KMS-11 (cell line): ENCODE measurements at regions not wholly inside any gene's neighbourhood (a gene's known extent, or its start where the extent isn't known, plus 50 kb on each side); places are given as distances from the start of the nearest gene placed in this dataset.

ENCODE experiments used
- H2AFZ ChIP-seq: fragments of 200-600 bp; sonication (generic); 2 replicates; pipeline ENCODE4 v1.6.1; 2016; ENCODE audit warnings: antibody characterized with exemption, mixed run types, low read depth
- H3K27ac ChIP-seq: fragments of 200-600 bp; sonication (generic); 2 replicates; pipeline ENCODE4 v1.6.1; 2016; ENCODE audit warnings: mild to moderate bottlenecking, mixed run types
- H3K27me3 ChIP-seq: fragments of 200-600 bp; sonication (generic); 2 replicates; pipeline ENCODE4 v1.6.1; 2017; ENCODE audit warnings: mild to moderate bottlenecking, low read depth, mixed run types, moderate library complexity; ENCODE audit not compliant: insufficient read depth
- H3K36me3 ChIP-seq: fragments of 200-600 bp; sonication (generic); 2 replicates; pipeline ENCODE4 v1.6.1; 2017; ENCODE audit warnings: mild to moderate bottlenecking, mixed run types; ENCODE audit not compliant: insufficient read depth
- H3K4me1 ChIP-seq: fragments of 200-600 bp; sonication (generic); 2 replicates; pipeline ENCODE4 v1.6.1; 2016; ENCODE audit warnings: mild to moderate bottlenecking, low read depth, mixed run types; ENCODE audit not compliant: poor library complexity, severe bottlenecking
- H3K4me2 ChIP-seq: fragments of 200-600 bp; sonication (generic); 2 replicates; pipeline ENCODE4 v1.7.0; 2016; ENCODE audit warnings: mild to moderate bottlenecking, mixed run types
- H3K4me3 ChIP-seq: fragments of 200-600 bp; sonication (generic); IDR thresholded peaks from 2 replicates; pipeline ENCODE4 v1.6.1; 2017; ENCODE audit warnings: low read depth, low read length, mixed read lengths; ENCODE audit not compliant: insufficient read depth
- H3K79me2 ChIP-seq: fragments of 200-600 bp; sonication (generic); 2 replicates; pipeline ENCODE4 v1.6.1; 2016; ENCODE audit warnings: low read depth, mixed run types; ENCODE audit not compliant: insufficient read depth
- H3K9ac ChIP-seq: fragments of 200-600 bp; sonication (generic); 2 replicates; pipeline ENCODE4 v1.6.1; 2016; ENCODE audit warnings: mild to moderate bottlenecking, mixed run types
- H4K20me1 ChIP-seq: fragments of 200-600 bp; sonication (generic); 2 replicates; pipeline ENCODE4 v1.6.1; 2016; ENCODE audit warnings: mild to moderate bottlenecking, mixed run types; ENCODE audit not compliant: insufficient read depth
- TF ChIP-seq, protein P1 (sequence below): fragments of 200-600 bp; sonication (generic); conservative IDR thresholded peaks from 2 replicates; pipeline ENCODE4 v1.6.1; 2017; ENCODE audit warnings: low read depth, mild to moderate bottlenecking, antibody characterized with exemption, low read length, moderate library complexity, mixed read lengths

DNA sequence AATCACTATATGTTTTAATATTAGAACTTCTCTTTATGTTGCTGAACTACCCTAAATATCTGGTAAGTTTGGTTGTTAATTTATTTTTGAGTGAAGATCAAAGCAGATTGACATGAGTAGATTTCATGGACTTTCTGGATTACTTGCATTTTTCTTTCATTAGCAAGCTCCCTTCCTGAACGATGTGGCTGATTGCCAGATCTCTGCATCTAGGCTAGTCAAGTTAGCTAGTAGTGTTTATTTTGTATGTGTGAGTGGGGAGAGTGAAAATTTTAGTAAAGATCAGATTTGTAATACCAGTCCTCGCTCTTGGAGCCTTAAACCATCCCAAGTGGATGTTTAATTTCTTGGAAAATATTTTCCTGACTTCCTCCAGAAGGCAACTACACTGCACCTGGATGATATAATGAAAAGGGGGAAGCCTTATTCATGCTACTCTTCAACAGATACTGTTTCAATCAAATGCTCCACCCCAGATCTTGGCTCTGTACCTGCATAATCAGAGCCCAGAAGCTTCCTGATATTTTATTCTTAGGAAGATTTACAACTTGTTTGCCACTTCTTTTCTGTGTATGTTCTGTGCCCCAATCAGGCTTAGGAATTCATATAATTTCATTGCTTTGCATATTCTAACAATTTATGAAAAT, 143.2 kb upstream of the GRIA4 start:
- H3K27me3 ChIP-seq = no peaks in the 10 kb centered on the region
- H3K27ac ChIP-seq = no peak overlapping the region
- no peaks in the 10 kb centered on the region for H3K4me1 ChIP-seq
- no peak overlapping the region for H2AFZ ChIP-seq
- no peaks in the 10 kb centered on the region for H4K20me1 ChIP-seq
- no peaks in the 10 kb centered on the region for H3K79me2 ChIP-seq
- TF ChIP-seq, protein P1, sequence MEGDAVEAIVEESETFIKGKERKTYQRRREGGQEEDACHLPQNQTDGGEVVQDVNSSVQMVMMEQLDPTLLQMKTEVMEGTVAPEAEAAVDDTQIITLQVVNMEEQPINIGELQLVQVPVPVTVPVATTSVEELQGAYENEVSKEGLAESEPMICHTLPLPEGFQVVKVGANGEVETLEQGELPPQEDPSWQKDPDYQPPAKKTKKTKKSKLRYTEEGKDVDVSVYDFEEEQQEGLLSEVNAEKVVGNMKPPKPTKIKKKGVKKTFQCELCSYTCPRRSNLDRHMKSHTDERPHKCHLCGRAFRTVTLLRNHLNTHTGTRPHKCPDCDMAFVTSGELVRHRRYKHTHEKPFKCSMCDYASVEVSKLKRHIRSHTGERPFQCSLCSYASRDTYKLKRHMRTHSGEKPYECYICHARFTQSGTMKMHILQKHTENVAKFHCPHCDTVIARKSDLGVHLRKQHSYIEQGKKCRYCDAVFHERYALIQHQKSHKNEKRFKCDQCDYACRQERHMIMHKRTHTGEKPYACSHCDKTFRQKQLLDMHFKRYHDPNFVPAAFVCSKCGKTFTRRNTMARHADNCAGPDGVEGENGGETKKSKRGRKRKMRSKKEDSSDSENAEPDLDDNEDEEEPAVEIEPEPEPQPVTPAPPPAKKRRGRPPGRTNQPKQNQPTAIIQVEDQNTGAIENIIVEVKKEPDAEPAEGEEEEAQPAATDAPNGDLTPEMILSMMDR = no peak
- H3K4me3 ChIP-seq = no peak overlapping the region
- H3K4me2 ChIP-seq = no peak overlapping the region
- H3K36me3 ChIP-seq = no peaks in the 10 kb centered on the region
- H3K9ac ChIP-seq = no peak overlapping the region

GRCh38 chr11:105458071-105458470, 151.8 kb upstream of the GRIA4 start:
- Histone ChIP-seq H3K4me3 (no peak overlapping the region), H3K36me3 (no peaks in the 10 kb centered on the region), H3K27me3 (no peaks in the 10 kb centered on the region), H3K79me2 (no peaks in the 10 kb centered on the region), H3K9ac (no peak overlapping the region), H4K20me1 (no peaks in the 10 kb centered on the region), H3K4me2 (no peak overlapping the region), H2AFZ (no peak overlapping the region), H3K4me1 (no peaks in the 10 kb centered on the region), H3K27ac (no peak overlapping the region)
- TF ChIP-seq, protein P1 = no peak

DNA sequence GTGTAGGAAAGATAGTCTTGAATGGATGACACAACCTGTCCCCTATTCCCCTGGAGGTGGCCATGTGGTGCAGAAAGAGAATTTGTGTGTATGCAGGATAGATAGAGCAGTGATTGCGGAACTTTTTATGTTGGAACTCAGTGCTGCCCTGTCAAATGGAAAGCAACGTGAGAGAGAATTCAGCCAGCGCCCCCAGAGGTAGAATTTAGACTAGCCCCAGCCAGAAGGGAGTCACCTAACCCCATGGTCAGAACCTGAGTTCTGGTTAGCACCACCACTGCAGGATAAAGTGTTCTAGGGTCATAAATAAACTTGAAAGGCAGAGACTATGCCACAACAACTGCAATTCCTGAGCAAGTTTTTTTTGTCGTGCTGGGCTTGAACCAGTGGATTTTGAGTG, 152.9 kb upstream of the GRIA4 start:
- Histone ChIP-seq H3K79me2 (no peaks in the 10 kb centered on the region), H2AFZ (no peak overlapping the region), H3K27me3 (no peaks in the 10 kb centered on the region), H3K4me2 (no peak overlapping the region), H3K36me3 (no peaks in the 10 kb centered on the region), H3K4me3 (no peak overlapping the region), H3K9ac (no peak overlapping the region), H3K4me1 (no peaks in the 10 kb centered on the region), H4K20me1 (no peaks in the 10 kb centered on the region), H3K27ac (no peak overlapping the region)
- TF ChIP-seq, protein P1 = no peak

DNA sequence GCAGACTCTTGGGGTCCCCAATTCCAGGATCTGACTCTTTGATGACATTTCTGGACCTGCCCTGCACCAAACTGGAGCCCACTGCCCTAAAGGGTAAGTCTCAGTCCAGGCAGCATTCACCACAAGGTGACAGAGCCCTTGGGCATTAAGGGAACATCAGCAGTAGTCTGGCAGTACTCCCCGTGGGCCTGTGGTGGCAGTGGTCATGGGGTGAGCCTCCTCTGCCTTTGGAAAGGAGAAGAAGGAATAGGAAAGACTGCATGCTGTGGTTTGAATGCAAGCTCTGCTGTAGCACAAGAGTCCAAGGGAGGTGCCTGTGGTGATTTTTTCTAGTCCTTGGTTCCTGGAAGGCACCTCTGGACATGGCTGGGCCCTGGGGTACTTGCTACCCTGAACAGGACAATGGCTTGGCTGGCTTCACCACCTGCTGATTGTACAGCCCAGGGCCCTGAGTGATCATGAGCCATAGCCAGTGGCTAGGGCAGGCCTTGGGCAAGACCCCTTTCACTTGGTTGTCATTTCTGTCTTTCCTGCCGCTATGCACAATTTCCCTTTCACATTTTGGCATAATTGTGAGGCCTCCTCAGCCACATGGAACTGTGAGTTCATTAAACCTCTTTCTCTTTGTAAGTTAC, 160.7 kb upstream of the GRIA4 start:
- TF ChIP-seq, protein P1 = no peak
- H3K79me2 ChIP-seq = no peaks in the 10 kb centered on the region
- no peak overlapping the region for H3K9ac ChIP-seq
- H3K36me3 ChIP-seq = no peaks in the 10 kb centered on the region
- no peaks in the 10 kb centered on the region for H3K4me1 ChIP-seq
- H4K20me1 ChIP-seq = no peaks in the 10 kb centered on the region
- H3K27me3 ChIP-seq = no peaks in the 10 kb centered on the region
- no peak overlapping the region for H3K27ac ChIP-seq
- no peak overlapping the region for H2AFZ ChIP-seq
- H3K4me3 ChIP-seq = no peak overlapping the region
- no peak overlapping the region for H3K4me2 ChIP-seq
